Activated CD8-positive, alpha-beta memory T cell treated with anti-CD3 and anti-CD28 coated beads for 1 hour (primary cell): ENCODE measurements at regions not wholly inside any gene's neighbourhood (a gene's known extent, or its start where the extent isn't known, plus 50 kb on each side); places are given as distances from the start of the nearest gene placed in this dataset.

Source experiments
- DNase-seq, 2 donors: peaks; one replicate each; pipeline ENCODE4 v3.0.0-alpha.2; 2020; ENCODE audit warnings: low read depth in 1 of 2; ENCODE audit errors: extremely low read depth in 1 of 2

DNA sequence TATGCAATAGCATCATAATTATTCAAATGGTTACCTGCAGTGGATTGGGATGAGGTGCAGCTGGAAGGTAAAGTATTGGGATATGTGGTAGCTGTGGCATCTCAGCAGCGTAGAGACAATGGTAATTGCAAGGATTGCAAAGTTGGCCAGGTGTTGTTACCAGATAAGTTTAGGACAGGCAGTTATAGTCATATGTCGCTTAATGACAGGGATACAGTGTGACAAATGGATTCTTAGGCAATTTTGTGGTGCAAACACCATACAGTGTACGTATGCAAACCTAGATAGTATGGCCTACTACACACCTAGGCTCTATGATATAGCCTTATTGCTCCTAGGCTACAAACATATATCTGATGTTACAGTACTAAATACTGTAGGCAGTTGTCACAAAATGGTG is 163.5 kb upstream of the LYZL2 start:
- DNase-seq = no peak

DNA sequence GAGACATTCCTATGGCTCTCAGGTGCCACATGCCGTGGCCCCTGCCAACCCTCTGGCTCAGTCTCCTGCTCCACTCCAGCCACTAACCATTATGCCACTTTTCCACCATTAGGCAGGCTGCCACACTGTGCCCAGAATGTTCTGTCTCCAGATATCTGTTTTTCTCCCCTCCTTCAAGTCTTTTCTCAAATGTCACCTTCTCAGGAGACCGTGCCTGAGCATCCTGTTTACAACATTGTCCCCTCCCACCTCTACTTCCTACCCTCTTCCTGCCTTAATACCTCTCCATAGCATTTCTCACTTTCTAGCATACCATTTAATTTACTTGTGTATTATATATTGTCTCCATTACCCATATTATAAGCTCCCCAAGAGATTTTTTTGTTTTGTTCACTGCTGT is 162.5 kb upstream of the LYZL2 start:
- no peak for DNase-seq

DNA sequence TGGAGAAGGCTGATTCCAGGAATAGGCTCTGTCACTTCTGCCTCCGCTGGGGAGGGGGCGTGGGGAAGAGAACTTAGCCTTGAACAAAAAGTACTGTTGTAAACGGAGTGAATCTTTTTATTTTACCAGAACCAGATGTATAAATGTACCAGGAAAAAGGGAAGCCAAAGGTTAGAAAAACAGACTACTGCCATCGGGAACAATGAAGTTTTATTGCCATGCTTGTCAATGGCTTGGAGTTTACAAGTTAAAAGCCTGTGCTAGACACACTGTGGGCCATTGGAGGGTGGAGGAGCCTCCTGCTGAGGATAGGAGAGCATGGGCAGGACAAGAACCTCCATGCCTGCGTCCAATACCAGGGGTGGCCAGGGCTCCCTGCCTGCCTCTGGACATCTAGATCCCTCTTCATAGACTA is 161.7 kb upstream of the LYZL2 start:
- no peak for DNase-seq

DNA sequence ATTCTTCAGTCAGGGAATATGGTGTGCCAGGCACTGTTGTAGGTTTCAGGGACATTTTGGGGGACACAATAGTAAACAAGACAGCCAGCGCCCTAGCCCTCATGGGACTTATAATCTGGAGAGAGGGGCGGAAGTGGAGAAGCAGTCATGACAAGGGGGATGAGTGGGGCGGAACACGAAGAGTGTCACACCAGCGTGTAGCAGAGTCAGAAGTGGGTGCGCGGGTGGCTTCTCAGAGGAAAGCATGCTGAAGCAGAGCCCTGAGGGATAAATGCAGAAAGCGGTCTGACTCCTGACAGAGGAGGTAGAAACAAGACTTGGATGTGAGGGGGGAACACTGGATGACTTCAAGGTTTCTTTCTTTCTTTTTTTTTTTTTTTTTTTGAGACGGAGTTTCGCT is 160.3 kb upstream of the LYZL2 start:
- no peak for DNase-seq

DNA sequence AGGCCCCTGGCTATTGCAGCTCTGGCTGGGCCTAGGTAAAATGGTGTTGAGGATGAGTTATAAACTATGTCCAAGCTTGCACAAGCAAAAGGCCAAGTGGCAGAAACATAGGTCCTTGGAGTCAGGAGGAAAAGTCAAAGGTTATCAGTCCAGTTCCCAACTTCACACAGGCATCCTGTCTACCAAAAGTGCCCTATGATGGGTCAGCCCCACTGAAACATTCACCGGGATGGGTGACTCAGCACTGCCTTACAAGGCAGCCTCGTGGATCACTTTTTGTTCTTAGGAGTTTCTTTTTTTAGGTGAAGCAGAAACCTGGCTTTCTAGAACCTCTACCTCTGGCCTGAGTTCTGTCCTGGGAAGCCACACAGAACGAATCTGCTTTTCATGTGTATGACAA is 158.8 kb upstream of the LYZL2 start:
- DNase-seq = no peak

DNA sequence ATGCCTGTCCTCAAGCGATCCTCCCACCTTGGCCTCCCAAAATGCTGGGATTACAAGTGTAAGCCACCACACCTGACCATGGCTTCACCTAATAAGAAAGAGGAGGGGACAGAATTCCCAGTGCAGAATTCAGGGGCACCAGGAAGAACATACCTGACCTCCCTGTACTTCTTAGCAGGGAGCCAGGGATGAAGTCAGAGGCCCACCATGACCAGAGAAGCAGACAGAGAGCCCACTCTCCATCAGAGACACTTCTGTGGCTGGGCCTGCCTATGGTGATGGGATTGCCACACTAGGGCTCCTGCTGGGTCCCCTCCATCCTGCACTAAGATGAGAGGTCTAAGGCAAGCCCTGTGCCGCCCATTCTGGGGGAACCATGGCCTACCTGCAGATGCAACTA is 157.4 kb upstream of the LYZL2 start:
- DNase-seq = no peak

DNA sequence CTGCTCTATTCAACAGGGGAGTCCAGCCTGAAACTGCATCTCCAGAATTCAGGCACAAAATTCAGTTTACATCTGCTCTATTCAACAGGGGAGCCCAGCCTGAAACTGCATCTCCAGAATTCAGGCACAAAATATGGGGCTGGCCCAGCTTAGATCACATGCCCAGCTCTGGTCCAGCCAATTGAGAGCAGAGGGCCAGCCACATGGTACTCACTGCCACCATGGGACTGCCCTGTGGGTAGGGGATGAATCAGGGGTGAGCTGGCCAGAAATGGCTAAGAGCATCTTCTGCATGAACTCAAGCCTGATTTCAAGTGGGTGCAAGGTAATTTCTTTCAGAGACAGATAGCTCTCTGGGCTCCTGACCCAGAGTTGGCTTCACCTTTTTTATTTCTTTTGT is 156.6 kb upstream of the LYZL2 start:
- no peak for DNase-seq

DNA sequence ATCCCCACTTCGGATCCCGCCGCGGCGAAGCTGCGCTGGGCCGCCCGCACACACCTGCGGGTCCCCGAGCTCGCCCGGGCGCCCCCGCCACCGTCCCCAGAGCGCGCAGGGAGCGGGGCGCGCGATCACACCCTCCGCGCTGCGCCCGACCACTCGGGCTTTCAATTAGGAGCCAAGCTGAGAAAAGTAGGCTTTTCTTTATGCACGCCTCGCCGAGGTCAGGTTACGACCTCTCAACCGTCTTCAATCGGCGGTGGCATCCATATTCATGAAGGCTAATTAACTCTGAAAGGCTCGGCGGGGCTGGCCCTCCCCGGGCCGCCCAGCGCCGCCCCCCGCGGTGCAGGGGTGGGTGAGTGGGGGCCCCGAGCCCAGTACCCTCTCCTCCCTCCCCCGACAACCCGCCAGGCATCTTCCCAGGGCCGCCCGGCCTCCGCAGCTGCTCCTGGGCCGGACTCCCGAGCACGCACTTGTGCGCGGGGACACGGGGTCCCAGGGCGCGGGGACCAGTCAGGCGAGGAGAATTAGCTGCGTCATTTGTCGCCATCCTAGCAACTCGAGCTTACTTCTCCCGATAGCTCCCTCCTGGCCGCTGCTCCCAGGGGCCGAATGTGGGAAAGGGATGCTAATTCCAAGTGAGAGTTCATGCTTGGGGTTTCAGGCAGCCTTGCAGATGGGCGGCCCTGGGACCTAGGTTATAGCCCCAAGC is 155.5 kb upstream of the LYZL2 start:
- no peak for DNase-seq

DNA sequence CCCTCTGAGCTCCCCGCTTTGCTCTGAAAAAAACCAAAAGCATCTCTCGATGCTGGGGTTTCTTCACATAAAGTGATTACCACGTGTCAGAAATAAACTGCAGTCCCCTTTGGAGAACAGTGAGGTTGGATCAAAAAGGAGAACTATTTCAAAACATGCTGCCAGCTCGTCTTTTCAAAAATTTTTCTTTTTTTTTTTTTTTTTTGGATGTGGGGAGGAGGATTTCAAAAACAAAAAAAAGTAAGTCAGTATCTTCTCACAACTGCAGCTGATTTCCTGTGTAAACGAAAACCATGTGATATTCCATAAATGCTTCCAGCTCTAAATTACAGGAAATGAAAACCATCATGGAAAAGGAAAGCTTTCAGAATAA is 155.0 kb upstream of the LYZL2 start:
- no peak for DNase-seq

DNA sequence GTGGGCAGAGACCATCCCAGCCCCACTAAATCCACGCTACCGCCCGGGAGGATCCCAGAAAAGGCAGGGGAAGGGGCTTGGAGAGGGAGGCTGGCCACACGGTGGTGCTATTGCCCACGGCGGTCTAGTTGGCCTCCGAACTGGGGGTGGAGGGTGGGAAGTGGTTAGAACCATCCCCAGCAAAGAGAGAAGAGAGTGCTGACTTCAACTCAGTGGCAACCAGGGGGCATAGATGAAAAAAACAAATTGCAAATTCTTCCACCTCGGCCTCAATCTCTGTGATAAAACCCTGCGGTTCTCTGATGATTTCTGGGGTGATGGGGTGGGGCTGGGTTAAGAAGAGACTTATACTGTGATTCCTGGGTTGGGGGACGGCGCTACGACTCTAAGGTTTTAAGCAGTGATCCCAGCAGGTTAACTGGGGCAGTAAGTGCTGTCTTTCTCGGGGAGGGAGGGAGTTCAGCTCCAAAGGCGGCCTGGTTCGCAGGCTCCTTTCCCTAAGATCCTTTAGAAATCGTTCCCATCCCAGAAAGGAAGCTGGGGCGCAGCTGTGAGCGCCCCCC is 154.5 kb upstream of the LYZL2 start:
- peak; percentile 65 to 78 for DNase-seq

DNA sequence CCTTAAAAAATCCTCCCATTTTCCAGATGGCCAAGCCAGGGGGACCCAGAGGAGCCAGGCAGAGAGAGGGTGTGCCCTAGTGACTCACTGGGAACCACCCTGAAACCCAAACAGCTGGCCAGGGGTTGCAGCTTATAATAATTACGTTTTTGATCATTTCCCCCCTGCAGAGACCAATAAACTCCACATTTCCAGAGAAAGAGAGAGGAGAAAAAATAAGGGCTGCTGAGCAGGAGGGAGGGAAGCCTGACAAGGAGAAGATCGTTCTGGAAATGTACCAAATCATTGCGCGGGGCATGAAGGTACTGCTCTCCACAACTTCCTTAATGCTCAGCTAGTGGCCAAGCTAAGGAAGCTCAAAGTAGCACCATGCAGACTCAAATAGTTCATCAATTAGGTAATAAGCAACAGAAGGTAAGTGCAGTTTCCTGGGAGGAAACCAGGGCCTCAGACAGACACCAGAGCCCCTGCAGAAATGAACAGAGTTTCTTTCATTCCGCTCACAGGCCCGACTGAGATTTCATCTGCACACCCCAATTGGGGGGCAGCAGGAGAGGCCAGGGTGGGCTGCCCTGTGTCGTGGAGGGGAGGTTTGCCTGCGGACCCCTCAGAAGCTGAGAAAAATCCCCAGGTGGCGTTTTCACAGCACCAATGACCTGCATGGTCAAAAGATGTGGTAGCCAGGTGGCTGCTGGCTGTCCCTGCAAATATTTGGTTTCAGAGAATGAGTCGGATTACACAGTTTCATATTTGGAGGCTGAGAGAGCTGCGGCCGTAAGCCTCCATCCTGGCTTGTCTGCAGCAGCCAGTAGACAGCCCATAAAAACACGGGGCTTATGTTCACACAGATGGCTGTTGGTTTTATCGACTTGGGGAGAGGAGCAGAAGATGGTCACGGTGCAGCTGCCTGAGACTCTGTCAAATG is 153.2 kb upstream of the LYZL2 start:
- DNase-seq = no peak

DNA sequence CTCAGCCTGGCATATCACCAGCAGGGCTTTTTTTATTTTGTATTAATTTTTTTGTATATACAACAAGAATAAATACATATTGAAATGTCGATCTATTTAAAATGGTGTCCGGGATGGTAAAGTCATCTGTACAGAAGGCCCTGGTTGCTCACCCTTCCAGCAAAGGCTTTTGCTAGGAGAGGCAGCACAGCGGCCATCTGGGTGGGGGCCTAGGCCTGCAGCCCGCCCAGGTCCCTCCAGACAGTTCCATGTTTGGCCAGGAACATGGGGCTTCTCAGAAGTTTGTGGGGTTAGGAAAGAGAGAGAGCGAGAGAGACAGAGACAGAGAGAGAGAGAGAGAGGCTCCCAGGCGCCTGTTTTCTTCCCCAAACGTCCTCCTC is 152.6 kb upstream of the LYZL2 start:
- DNase-seq = no peak

DNA sequence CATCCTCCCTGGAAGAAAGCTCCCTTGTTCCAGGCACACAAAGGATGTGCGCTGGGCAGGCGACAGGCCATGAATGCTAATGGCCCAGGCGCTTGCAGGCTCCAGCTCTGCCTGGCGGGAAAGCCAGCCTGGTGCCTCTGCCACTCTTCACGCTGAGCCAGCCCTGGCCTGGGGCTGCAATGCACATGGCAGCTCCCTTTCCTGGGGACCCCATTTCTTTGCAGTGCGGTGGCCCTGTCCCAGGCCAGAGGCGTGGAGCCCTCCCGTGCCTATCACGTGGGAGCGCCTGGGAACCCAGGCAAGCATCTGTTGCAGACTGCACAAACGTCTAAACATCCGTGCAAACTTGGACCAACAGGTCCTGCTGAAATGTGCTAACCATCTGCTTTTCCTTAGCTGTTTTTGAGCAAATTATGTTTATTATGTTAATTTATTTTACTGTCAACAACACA is 152.1 kb upstream of the LYZL2 start:
- no peak for DNase-seq

DNA sequence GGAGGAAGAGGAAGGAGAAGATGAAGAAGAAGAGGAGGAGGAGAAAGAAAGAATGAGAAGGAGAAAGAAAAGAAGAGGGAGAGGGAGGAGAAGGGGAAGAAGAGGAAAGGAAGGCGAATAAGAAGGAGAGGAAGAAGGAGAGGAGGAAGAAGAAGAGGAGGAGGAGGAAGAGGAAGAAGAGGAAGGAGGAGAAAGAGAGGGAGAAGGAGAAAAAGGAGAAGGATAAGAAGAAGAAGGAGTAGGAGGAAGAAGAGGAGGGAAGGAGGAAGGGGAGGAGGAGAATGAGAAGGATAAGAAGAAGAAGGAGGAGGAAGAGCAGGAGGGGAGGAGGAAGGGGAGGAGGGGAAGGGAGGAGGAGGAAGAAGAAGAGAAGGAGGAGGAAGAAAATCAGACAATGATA is 149.2 kb upstream of the LYZL2 start:
- no peak for DNase-seq

DNA sequence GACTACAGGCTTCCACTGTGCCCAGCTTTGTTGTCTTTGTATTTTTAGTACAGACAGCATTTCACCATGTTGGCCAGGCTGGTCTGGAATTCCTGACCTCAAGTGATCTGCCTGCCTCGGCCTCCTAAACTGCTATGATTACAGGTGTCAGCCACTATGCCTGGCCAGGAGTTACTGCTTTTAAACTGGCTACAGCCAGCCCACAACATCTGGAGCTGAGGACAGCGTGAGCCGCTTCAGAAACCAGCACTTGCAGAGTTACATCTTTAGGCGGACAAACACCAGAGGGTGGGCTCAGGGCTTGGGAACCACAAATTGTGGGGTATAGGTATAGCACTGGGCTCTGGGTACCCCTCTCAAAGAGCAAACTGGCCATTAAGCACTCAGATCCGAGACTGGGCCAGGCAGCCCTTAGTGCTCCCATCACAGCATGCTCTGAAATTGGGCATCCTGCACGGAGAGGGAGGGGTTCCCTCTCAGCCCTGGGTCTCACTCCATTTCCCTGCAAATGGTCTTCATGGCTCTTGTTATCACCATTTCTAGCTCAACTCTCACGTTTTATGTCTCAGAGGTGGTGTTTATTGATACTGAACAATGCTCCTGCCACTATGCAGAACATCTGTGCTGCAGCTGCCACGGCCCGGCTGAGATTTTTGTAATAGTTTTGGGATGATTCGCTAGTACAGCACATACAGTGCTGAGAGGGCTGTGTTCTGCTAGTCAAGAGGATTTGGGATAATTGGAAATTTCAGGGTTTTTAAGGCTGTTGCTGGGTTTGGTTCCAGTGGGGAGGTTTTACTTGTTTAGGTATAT is 146.4 kb upstream of the LYZL2 start:
- no peak for DNase-seq

DNA sequence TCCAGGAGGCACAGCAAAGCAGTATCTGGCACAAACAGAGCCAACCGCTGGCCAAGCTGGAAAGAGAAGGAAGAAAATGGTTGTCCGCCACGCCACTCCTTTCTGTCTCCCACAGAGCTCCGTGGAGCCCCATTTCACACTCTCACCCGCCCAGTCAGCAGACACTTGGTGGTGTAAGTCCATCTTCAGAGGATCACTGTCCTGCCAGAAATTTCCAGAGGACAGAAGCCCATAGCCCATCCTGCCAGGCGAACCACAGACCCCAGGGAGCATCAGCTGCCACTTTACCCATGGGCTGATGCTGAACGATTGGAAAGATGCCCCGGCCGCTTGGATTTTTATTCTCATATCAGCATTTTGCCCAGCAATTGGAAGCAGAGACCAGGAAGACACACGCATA is 144.7 kb upstream of the LYZL2 start:
- DNase-seq = no peak

DNA sequence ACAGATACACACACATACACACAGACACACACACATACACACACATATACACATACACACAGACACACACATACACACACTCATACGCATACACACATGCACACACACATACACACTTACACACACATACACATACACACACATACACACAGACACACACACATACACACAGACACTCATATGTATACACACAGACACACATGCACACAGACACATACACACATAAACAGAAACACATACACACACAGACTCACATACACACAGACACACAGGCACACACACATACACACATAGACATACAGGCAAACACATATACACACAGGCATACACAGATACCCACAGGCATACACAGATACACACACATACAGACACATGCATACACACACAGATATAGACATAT is 143.9 kb upstream of the LYZL2 start:
- DNase-seq = no peak

DNA sequence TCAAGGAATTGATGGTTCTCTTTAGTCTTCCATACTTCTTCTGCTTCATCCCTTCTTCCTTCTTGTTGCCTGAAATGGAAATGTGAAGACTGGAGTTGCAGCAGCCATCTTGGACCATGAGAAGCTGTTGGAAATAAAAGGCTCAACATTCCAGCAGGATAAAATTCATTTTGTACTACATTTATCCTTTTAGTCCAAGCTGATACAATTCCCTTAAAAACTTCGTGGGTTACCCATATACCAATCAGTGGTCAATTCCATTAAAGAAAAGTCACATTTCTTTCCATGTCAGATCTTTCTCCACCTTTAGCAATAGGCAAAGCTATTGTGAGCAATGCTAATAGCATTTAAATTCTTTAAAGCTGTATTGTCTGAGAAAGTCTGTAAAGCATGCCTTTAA is 141.3 kb upstream of the LYZL2 start:
- no peak for DNase-seq

DNA sequence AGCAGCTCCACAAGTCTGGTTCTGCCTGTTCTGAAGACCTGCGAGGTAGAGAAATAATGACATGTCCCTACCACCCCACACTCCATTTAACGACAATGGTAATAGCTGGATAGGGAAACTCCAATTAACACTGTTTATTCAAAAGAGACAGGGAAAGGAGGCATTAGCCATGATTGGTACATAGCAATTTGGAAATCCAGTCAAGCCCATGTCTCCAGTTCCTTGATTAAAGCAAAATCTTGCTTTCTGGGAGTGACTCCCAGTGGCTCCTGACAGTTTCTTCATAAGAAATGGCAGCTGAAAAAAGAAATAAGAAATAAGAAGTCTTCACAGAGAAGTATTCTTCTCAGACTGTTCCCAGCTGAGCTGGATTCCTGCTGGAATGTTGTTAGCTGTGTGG is 140.7 kb upstream of the LYZL2 start:
- DNase-seq = no peak

DNA sequence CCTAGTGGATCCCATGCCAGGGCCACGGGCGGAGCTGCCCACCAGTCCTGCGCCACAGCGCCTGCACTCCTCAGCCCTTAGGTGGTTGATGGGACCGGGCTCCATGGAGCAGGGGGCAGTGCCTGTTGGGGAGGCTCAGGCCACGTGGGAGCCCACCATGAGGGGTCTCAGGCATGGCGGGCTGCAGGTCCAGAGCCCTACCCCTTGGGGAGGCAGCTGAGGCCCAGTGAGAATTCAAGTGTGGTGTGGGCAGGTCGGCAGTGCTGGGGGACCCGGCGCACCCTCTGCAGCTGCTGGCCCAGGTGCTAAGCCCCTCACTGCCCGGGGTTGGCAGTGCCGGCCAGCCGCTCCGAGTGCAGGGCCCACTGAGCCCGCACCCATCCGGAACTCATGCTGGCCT is 139.8 kb upstream of the LYZL2 start:
- no peak for DNase-seq

DNA sequence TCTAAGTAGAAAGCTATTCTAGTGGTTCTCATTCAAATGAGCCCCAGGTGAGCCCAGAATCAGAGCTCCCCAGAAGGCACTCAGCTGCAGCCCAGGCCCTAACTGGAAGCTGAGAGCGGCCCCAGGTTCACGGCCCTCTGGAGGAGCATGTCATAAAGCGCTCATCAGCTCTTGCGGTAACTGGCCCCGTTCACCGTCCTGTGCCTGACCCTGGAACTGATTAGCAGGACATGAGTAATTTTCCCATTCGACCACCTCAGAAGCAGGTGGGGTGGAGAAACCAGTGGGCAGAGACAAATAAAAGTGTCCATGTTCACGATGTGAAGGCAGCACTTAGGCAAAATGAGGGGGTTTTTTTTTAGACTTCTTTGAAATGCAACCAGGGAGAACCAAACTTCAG is 136.1 kb upstream of the LYZL2 start:
- no peak for DNase-seq
